ENCODE measurements at regions not wholly inside any gene's neighbourhood (a gene's known extent, or its start where the extent isn't known, plus 50 kb on each side); places are given as distances from the start of the nearest gene placed in this dataset.

- no peak for TF ChIP-seq CTCF (IDR thresholded peaks at IDR 0.05; ENCODE audit: low read depth, low read length, missing input control)
- TF ChIP-seq REST (IDR thresholded peaks at IDR 0.05) = no peak
- TF ChIP-seq SP1 (IDR thresholded peaks at IDR 0.05) = no peak
- no peak for TF ChIP-seq JUND (IDR thresholded peaks at IDR 0.05)
- TF ChIP-seq RAD21 (IDR thresholded peaks at IDR 0.05) = no peak
- no peak for TF ChIP-seq YY1 (IDR thresholded peaks at IDR 0.05)
- no peak for TF ChIP-seq ATF3 (IDR thresholded peaks at IDR 0.05)
- no peak for TF ChIP-seq ZBTB33 (IDR thresholded peaks at IDR 0.05)
- no peak for TF ChIP-seq MAX (IDR thresholded peaks at IDR 0.05)
- no peak for TF ChIP-seq GABPA (IDR thresholded peaks at IDR 0.05 in 1 of 2, conservative IDR thresholded peaks at IDR 0.05 in 1 of 2)
- no peak for TF ChIP-seq FOXA1 (IDR thresholded peaks at IDR 0.05)
Measured at GRCh38 chr7:86190351-86190750, 453.4 kb upstream of the GRM3 start.

Measured in liver (tissue), 3 donors.